NCI-H2227 treated with DMSO at 0.1 percent for 48 hours (cell line): ENCODE measurements at regions not wholly inside any gene's neighbourhood (a gene's known extent, or its start where the extent isn't known, plus 50 kb on each side); places are given as distances from the start of the nearest gene placed in this dataset.
"Not testable (repeated sequence)": the region's sequence is repeated elsewhere in the genome, so short reads cannot be mapped to it uniquely, and the experiment has no call there.

Source experiments
- DNase-seq: peaks from one replicate; lab custom pipeline; 2025; lab: John Stamatoyannopoulos, UW

GRCh38 chr18:66872277-66872676 lies 268.4 kb upstream of the CDH19 start:
- DNase-seq, result peak; percentile 39

GRCh38 chr18:66867653-66868052 lies 263.8 kb upstream of the CDH19 start:
- no peak for DNase-seq

- not testable (repeated sequence) for DNase-seq
Observed at GRCh38 chr18:66866427-66866940, 262.6 kb upstream of the CDH19 start.

- DNase-seq, result no peak
Observed at GRCh38 chr18:66838340-66838987, 234.6 kb upstream of the CDH19 start.

GRCh38 chr18:66833646-66834045 lies 229.8 kb upstream of the CDH19 start:
- no peak for DNase-seq

- DNase-seq, result peak; percentile 64
Observed at GRCh38 chr18:66826211-66826610, 222.3 kb upstream of the CDH19 start.

- DNase-seq, result no peak
Observed at GRCh38 chr18:66825347-66825746, 221.5 kb upstream of the CDH19 start.

- no peak for DNase-seq
Observed at GRCh38 chr18:66819235-66819634, 215.3 kb upstream of the CDH19 start.

- DNase-seq, result no peak
Observed at GRCh38 chr18:66813138-66813537, 209.2 kb upstream of the CDH19 start.

GRCh38 chr18:66795051-66795450 lies 191.2 kb upstream of the CDH19 start:
- no peak for DNase-seq

- DNase-seq, result no peak
Observed at GRCh38 chr18:66792466-66792865, 188.6 kb upstream of the CDH19 start.

GRCh38 chr18:66780609-66781008 lies 176.7 kb upstream of the CDH19 start:
- DNase-seq, result no peak

GRCh38 chr18:66778048-66778447 lies 174.2 kb upstream of the CDH19 start:
- no peak for DNase-seq

- DNase-seq, result no peak
Observed at GRCh38 chr18:66769375-66769774, 165.5 kb upstream of the CDH19 start.

- DNase-seq, result no peak
Observed at GRCh38 chr18:66764230-66764629, 160.3 kb upstream of the CDH19 start.

- no peak for DNase-seq
Observed at GRCh38 chr18:66761166-66761565, 157.3 kb upstream of the CDH19 start.

GRCh38 chr18:66760559-66760958 lies 156.7 kb upstream of the CDH19 start:
- no peak for DNase-seq

- no peak for DNase-seq
Observed at GRCh38 chr18:66759050-66759828, 155.3 kb upstream of the CDH19 start.

- no peak for DNase-seq
Observed at GRCh38 chr18:66757946-66758345, 154.1 kb upstream of the CDH19 start.

GRCh38 chr18:66754335-66754734 lies 150.4 kb upstream of the CDH19 start:
- no peak for DNase-seq

- DNase-seq, result no peak
Observed at GRCh38 chr18:66752733-66753132, 148.8 kb upstream of the CDH19 start.

GRCh38 chr18:66749481-66750035 lies 145.7 kb upstream of the CDH19 start:
- no peak for DNase-seq

GRCh38 chr18:66749030-66749429 lies 145.1 kb upstream of the CDH19 start:
- DNase-seq, result no peak
